Tibial nerve (tissue), 4 donors: ENCODE measurements at regions not wholly inside any gene's neighbourhood (a gene's known extent, or its start where the extent isn't known, plus 50 kb on each side); places are given as distances from the start of the nearest gene placed in this dataset.
A peak's percentile ranks its signal among the peaks of the same experiment; 100 is the strongest.

ENCODE experiments used
- DNase-seq, 2 donors: peaks; one replicate each; pipeline ENCODE4 v3.0.0-alpha.2; 2019; ENCODE audit warnings: low spot score in 2 of 2
- H3K27ac ChIP-seq, 4 donors: fragments of 200-600 bp; sonication (generic) in 3 of 4; one replicate each; pipeline ENCODE4 v1.5.1; 2017 to 2019; ENCODE audit warnings: mild to moderate bottlenecking in 1 of 4
- H3K27me3 ChIP-seq, 2 donors: fragments of 200-600 bp; sonication (generic) in 1 of 2; one replicate each; pipeline versions ENCODE4 v1.5.1 to v1.6.0; 2017 to 2019
- H3K36me3 ChIP-seq, 3 donors: fragments of 200-600 bp; sonication (generic); one replicate each; pipeline ENCODE4 v1.5.1; 2018 to 2019
- H3K4me1 ChIP-seq, 4 donors: fragments of 200-600 bp; sonication (generic) in 3 of 4; one replicate each; pipeline ENCODE4 v1.5.1; 2017 to 2019
- H3K4me3 ChIP-seq, 4 donors: fragments of 200-600 bp; sonication (generic) in 3 of 4; one replicate each; pipeline ENCODE4 v1.5.1; 2017 to 2019; ENCODE audit warnings: mild to moderate bottlenecking in 1 of 4, moderate library complexity in 1 of 4
- H3K9me3 ChIP-seq, 4 donors: fragments of 200-600 bp; sonication (generic) in 3 of 4; one replicate each; pipeline ENCODE4 v1.5.1; 2017 to 2019
- CTCF ChIP-seq, 5 experiments: fragments of 200-600 bp in 3 of 5; fragments of 450-650 bp in 2 of 5; sonication (generic) in 3 of 5; IDR thresholded peaks; one replicate each; pipeline ENCODE4 v1.5.1; 2016 to 2019; ENCODE audit warnings: antibody characterized with exemption in 5 of 5, mild to moderate bottlenecking in 3 of 5, moderate library complexity in 2 of 5
- EP300 ChIP-seq, 2 donors: sonication (generic); formaldehyde crosslinking; IDR thresholded peaks; one replicate each; pipeline ENCODE4 v1.6.1; 2017; ENCODE audit warnings: antibody characterized with exemption in 2 of 2, mild to moderate bottlenecking in 1 of 2
- POLR2A ChIP-seq, 2 donors: fragments of 450-650 bp; IDR thresholded peaks; one replicate each; pipeline ENCODE4 v1.6.1; 2017; ENCODE audit warnings: antibody characterized with exemption in 2 of 2, mild to moderate bottlenecking in 2 of 2, moderate library complexity in 2 of 2
- WGBS, 2 donors: methylation state at CpG; one replicate each; pipeline ENCODE4 v1.1.5; 2018; 5-methylcytosine and 5-hydroxymethylcytosine counted together

GRCh38 chr1:163257763-163258162 lies 55.0 kb upstream of the RGS5 start:
- TF ChIP-seq CTCF (IDR thresholded peaks at IDR 0.05) (no peak), POLR2A (IDR thresholded peaks at IDR 0.05) (no peak), EP300 (IDR thresholded peaks at IDR 0.05) (no peak)
- Histone ChIP-seq H3K4me3 (no peak overlapping the region), H3K9me3 (no peaks in the 10 kb centered on the region), H3K27ac (peak overlapping the region in 1 of 4 donors; percentile 4), H3K36me3 (peaks cover 0 to 9% (median 0%) of the 10 kb centered on the region in 3 donors), H3K4me1 (no peaks in the 10 kb centered on the region), H3K27me3 (no peaks in the 10 kb centered on the region)
- WGBS, 2 donors = 35 to 38% methylated on average over 2 of the region's 2 CpGs
- no peak for DNase-seq

GRCh38 chr1:163258181-163258580 lies 55.5 kb upstream of the RGS5 start:
- H3K36me3 ChIP-seq = peaks cover 0 to 9% (median 0%) of the 10 kb centered on the region in 3 donors
- no peaks in the 10 kb centered on the region for H3K27me3 ChIP-seq
- peak overlapping the region in 1 of 4 donors; percentile 4 for H3K27ac ChIP-seq
- TF ChIP-seq EP300 (IDR thresholded peaks at IDR 0.05) (no peak), CTCF (IDR thresholded peaks at IDR 0.05) (no peak), POLR2A (IDR thresholded peaks at IDR 0.05) (no peak)
- no peaks in the 10 kb centered on the region for H3K4me1 ChIP-seq
- no peak for DNase-seq
- WGBS, 2 donors = 29 to 37% methylated on average over 1 of the region's 1 CpG
- no peak overlapping the region for H3K4me3 ChIP-seq
- H3K9me3 ChIP-seq = no peaks in the 10 kb centered on the region

- WGBS, 2 donors = 77 to 85% methylated on average over 2 of the region's 2 CpGs
- peaks cover 0 to 8% (median 0%) of the 10 kb centered on the region in 3 donors for H3K36me3 ChIP-seq
- no peak overlapping the region for H3K4me3 ChIP-seq
- H3K27ac ChIP-seq = no peak overlapping the region
- H3K27me3 ChIP-seq = no peaks in the 10 kb centered on the region
- TF ChIP-seq POLR2A (IDR thresholded peaks at IDR 0.05) (no peak), EP300 (IDR thresholded peaks at IDR 0.05) (no peak), CTCF (IDR thresholded peaks at IDR 0.05) (no peak)
- H3K9me3 ChIP-seq = no peaks in the 10 kb centered on the region
- H3K4me1 ChIP-seq = no peaks in the 10 kb centered on the region
- no peak for DNase-seq
Measured at GRCh38 chr1:163263818-163264655, 57.7 kb upstream of the NUF2 start.

- Histone ChIP-seq H3K27me3 (no peaks in the 10 kb centered on the region), H3K9me3 (no peaks in the 10 kb centered on the region), H3K36me3 (no peaks in the 10 kb centered on the region), H3K27ac (no peak overlapping the region), H3K4me3 (no peak overlapping the region), H3K4me1 (no peaks in the 10 kb centered on the region)
- TF ChIP-seq POLR2A (IDR thresholded peaks at IDR 0.05) = no peak
- no peak for TF ChIP-seq EP300 (IDR thresholded peaks at IDR 0.05)
- TF ChIP-seq CTCF (IDR thresholded peaks at IDR 0.05) = no peak
- DNase-seq = no peak
Measured at GRCh38 chr1:163265547-163265946, 56.2 kb upstream of the NUF2 start.

GRCh38 chr1:163267962-163268361 lies 53.8 kb upstream of the NUF2 start:
- Histone ChIP-seq H3K4me1 (no peaks in the 10 kb centered on the region), H3K4me3 (no peak overlapping the region), H3K27ac (no peak overlapping the region), H3K27me3 (no peaks in the 10 kb centered on the region), H3K36me3 (no peaks in the 10 kb centered on the region), H3K9me3 (no peaks in the 10 kb centered on the region)
- DNase-seq = no peak
- no peak for TF ChIP-seq POLR2A (IDR thresholded peaks at IDR 0.05)
- no peak for TF ChIP-seq EP300 (IDR thresholded peaks at IDR 0.05)
- no peak for TF ChIP-seq CTCF (IDR thresholded peaks at IDR 0.05)
